ENCODE measurements at regions not wholly inside any gene's neighbourhood (a gene's known extent, or its start where the extent isn't known, plus 50 kb on each side); places are given as distances from the start of the nearest gene placed in this dataset.
"Not testable (repeated sequence)": the region's sequence is repeated elsewhere in the genome, so short reads cannot be mapped to it uniquely, and the experiment has no call there.

GRCh38 chr5:10125116-10125515 is 124.6 kb downstream of the ATPSCKMT start:
- no peak for DNase-seq

DNA sequence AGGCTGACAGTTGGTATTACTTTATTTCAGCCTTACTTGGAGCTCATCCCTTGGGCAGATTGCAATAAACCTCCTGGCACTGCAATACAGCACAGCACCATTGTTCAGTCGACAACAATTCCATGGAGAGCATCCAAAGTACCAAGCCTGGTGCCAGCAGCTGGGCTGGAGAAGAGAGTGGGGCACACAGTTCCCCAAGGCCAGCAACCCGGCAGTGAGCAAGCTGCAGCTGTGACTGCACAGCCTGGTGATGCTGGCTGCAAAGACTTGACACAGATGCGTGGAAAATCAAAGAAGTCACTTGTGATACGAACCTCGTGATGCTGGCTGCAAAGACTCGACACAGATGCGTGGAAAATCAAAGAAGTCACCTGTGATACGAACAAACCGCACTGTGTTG is 125.4 kb downstream of the ATPSCKMT start:
- DNase-seq: no peak

DNA sequence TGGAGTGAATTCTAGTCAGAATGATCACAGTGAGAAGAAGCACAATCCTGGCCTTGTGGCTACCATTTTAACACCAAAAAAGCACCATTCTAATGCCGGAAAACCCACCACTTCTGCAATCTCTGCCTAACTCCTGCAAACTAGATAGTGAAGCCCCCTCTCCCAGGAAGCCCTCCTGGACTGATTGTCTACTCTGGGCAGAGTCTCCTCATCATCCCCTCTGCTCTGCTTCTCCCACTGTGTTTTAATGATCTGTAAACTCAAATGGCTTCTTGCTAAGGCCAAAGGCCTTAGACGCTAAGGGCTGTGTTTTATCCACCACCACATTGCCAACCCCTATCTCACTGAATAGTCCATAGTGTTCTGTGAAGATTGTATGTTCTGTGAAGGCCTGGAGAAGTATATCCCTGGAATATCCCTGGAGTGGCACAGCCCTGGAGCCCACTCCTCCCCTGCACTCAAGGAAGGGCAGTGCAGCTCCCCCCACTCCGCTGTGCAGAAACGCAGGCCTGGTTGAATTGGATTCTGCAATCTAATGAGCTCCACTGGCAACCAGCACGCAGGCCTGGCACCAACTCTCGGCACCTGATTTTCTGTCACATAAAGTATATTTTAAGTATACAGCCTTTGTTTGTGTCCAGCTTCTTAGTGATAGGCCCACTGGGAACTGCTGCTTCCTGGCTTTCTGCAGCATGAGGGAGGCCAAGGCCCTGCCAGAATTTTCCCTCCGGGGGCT is 126.3 kb downstream of the ATPSCKMT start:
- DNase-seq: no peak

DNA sequence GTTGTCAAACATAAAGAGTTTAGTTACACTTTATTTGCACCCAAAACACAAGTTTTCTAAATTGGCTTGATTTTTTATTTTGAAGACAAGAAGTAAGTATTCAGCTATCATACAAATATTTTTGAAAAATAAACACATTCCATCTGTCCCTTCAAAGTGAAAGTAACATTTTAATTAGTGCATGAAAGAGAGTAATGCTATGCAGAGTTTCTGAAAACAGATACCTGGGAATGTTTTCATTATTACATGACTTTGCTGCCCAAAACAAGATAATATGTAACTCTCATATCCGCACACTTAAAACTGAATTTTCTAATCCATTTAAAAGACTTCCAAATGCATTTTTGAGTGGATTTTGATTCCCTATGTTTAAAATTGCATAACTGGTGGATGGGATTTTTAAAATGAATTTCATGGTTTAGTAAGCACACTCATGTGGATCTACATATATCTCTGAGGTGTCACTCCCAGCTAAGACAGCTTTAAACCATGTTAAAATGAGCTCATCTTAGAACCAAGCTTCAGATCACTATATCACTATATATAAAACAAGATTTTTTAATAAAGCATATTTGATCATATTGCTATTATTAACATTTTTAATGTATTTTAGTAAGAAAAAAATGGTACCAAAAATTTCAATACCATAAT is 127.5 kb downstream of the ATPSCKMT start:
- DNase-seq: no peak

- no peak for DNase-seq
Observed at GRCh38 chr5:10120934-10121333, 128.8 kb downstream of the ATPSCKMT start.

DNA sequence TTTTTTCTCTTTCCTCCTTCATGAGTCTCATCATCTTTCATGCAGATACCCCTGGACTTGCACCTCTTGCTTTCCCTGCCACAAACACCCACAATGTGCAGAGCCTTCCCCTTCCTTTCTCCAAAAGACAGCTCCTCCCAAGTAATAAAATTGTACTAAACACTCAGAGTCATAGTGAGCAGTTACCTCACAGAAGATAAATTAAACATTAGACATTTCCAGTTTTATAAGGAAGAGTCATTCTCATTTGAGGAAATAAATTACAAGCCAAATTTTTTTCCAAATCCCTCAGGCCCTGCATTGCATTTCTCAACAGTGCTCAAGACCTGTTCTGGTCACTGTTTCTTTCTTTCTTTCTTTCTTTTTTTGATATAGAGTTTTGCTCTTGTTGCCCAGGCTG is 131.5 kb downstream of the ATPSCKMT start:
- DNase-seq: no peak

DNA sequence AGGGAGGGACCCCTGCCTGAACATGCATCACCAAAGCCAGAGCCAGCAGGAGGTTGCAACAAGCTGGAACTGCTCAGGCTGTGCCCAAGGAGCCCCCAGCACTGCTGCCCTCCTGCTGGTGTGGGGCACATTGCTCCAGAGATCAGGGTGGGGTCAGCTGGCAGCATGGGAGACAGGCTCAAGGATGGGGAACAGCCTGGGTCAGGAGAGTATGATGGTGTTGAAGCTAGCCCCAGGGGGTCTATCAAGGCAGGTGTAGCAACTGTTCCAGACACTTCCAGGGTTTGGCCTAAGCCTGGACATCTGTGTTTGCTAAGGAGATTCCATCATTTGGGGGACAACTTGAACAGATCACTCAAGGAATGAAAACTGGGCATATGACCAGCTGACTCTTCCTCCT is 133.1 kb downstream of the ATPSCKMT start:
- no peak for DNase-seq

- no peak for DNase-seq
Observed at GRCh38 chr5:10115669-10116068, 134.0 kb downstream of the ATPSCKMT start.

- no peak for DNase-seq
Observed at GRCh38 chr5:10111571-10111970, 138.1 kb downstream of the ATPSCKMT start.

DNA sequence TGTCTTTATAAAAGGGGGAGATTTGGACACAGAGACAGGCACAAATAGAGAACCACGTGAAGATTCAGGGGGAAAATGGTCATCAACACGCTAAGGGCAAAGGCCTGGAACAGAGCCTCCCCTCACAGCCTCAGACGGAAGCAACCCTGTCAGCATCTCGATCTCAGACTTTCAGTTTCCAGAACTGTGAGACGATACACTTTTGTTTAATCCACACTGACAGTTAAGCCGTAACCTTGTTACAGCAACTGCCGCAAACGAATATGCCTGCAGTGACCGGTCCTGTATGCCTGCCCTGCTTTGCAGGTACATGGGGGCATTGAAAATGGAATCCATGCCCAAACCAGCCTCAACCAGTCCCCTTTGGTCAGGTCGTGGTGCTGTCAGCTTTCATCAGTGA is 139.5 kb downstream of the ATPSCKMT start:
- DNase-seq: no peak

- DNase-seq: no peak
Observed at GRCh38 chr5:10109299-10109698, 140.4 kb downstream of the ATPSCKMT start.

- DNase-seq: no peak
Observed at GRCh38 chr5:10106806-10107205, 142.9 kb downstream of the ATPSCKMT start.

DNA sequence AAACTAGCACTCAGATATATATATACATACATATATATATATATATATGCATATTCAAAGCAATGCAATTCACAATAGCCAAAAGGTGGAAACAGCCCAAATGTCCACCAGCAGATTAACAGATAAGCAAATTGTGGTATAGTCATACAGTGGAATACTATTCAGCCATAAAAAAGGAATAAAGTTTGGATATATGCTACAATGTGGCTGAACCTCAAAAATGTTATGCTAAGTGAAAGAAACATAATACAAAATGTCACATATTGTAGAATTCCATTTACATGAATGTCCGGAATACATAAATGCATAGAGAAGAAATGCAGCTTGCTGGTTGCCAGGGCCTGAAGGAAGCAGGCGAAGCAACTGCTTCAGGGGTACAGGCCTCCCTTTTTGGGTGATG is 143.4 kb downstream of the ATPSCKMT start:
- no peak for DNase-seq

GRCh38 chr5:10102706-10103497 is 146.8 kb downstream of the ATPSCKMT start:
- no peak for DNase-seq

GRCh38 chr5:10102235-10102634 is 147.5 kb downstream of the ATPSCKMT start:
- DNase-seq: not testable (repeated sequence)

DNA sequence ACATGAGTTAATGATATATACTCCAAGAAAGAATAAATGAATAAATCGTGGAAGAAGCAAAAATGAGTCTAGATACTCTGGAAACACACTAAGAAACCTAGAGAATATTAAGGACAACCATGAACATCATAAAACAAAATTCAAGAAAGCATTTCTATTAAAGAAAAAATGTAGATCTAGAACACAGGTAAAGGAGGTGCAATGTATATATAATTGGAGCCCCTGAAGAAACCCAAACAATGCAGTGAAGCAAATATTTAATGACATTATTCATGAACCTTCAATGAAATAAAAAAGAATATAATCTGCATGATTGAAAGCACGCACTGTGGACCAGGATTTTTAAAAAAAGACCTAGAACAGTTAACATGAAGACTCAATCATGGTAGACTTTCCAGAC is 150.1 kb downstream of the ATPSCKMT start:
- DNase-seq: no peak

DNA sequence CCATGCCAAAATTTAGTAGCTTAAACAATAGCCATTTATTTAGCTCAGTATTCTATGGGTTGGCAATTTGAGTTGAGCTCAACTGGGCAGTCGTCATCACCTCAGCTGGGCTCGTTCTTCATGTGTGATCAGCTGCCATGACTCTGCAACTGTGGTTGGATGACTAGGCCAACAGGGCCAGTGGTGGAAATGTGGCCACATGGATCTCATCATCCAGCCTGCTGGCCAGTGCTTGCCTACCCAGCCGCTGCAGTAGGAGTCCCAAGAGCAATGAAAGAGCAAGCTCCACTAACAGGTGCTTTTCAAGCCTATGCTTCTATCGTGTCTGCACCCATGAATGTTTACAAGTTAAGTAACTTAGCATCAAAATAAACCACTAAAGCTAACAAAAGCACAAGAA is 158.0 kb downstream of the ATPSCKMT start:
- no peak for DNase-seq

DNA sequence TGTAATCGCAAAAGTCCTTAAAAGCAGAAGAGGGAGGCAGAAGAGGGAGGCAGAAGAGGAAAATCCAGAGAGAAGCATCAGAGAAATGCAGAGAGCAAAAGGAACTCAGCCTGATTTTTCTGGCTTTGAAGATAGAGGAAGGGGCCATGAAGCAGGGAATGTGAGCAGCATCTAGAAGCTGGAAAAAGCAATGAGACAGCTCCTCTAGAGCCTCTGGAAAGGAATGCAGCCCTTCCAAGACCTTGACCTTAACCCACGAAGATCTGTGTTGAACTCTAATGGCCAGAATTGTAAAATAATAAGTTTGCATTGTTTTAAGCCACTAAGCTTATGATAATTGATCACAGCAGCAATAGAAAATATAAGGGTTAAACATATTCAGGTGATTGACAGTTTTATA is 159.6 kb downstream of the ATPSCKMT start:
- DNase-seq: no peak

- no peak for DNase-seq
Observed at GRCh38 chr5:10085185-10085584, 164.5 kb downstream of the ATPSCKMT start.

GRCh38 chr5:10081584-10081983 is 168.1 kb downstream of the ATPSCKMT start:
- no peak for DNase-seq

- no peak for DNase-seq
Observed at GRCh38 chr5:10077791-10078545, 171.7 kb downstream of the ATPSCKMT start.

DNA sequence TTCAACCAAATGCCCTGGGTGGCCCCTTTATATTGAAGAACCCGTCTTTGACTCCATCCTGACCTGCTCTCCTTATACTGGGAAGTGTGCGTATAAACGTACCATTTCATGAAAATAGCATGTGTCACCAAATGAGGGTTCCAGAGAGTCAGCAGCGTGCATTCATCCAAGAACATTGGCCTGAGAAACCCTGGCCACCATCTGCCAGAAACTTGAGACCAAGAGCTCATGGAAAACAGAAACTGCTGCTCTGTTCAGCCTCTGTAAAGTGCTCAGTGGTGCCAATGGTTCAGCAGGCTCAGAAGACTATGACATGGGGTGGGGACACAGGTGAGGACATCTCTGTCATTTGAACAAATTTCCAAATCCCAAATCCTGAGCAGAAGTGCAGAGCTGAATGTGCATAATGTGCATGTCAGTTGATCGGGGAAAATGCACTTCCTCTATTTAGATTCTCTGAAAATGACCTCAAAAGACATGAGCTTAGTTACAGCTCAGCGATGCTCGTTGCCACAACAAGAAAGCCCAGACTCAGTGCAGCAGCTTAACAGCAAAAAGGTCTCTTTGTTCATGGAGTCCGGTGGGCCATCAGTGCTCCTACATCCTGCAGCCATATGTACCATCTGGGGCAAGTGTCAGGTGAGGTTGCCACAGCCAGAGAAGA is 176.1 kb downstream of the ATPSCKMT start:
- DNase-seq: no peak

All from NCI-H510A (cell line).